WTC11 (cell line): ENCODE measurements at regions not wholly inside any gene's neighbourhood (a gene's known extent, or its start where the extent isn't known, plus 50 kb on each side); places are given as distances from the start of the nearest gene placed in this dataset.

Experiments
- CREM ChIP-seq: sonication (generic); formaldehyde crosslinking; IDR thresholded peaks from 2 replicates; pipeline ENCODE4 v1.8.1; 2022; ENCODE audit warnings: mild to moderate bottlenecking, missing genetic modification reagents, moderate library complexity
- ETV6 ChIP-seq: sonication (generic); formaldehyde crosslinking; IDR thresholded peaks from 2 replicates; pipeline ENCODE4 v1.8.1; 2022; ENCODE audit warnings: mild to moderate bottlenecking, missing genetic modification reagents
- FOXK1 ChIP-seq: sonication (generic); formaldehyde crosslinking; IDR thresholded peaks from 2 replicates; pipeline ENCODE4 v1.8.0; 2022; ENCODE audit warnings: mild to moderate bottlenecking, moderate library complexity, missing genetic modification reagents
- IRF1 ChIP-seq: sonication (generic); formaldehyde crosslinking; IDR thresholded peaks from 2 replicates; pipeline ENCODE4 v1.8.0; 2023; ENCODE audit warnings: missing genetic modification reagents
- KAT7 ChIP-seq: sonication (generic); formaldehyde crosslinking; IDR thresholded peaks from 2 replicates; pipeline ENCODE4 v1.8.1; 2023; ENCODE audit warnings: missing genetic modification reagents, mild to moderate bottlenecking, borderline replicate concordance
- NR2C2 ChIP-seq: sonication (generic); formaldehyde crosslinking; IDR thresholded peaks from 2 replicates; pipeline ENCODE4 v1.8.0; 2022; ENCODE audit warnings: mild to moderate bottlenecking, missing genetic modification reagents
- RELA ChIP-seq: sonication (generic); formaldehyde crosslinking; IDR thresholded peaks from 2 replicates; pipeline ENCODE4 v1.8.1; 2022; ENCODE audit warnings: missing genetic modification reagents, mild to moderate bottlenecking, borderline replicate concordance
- ZNF219 ChIP-seq: sonication (generic); formaldehyde crosslinking; IDR thresholded peaks from 2 replicates; pipeline ENCODE4 v1.8.0; 2023; ENCODE audit warnings: missing genetic modification reagents, mild to moderate bottlenecking, borderline replicate concordance
- ZNF263 ChIP-seq: sonication (generic); formaldehyde crosslinking; IDR thresholded peaks from 2 replicates; pipeline ENCODE4 v1.8.1; 2022; ENCODE audit warnings: low read depth, mild to moderate bottlenecking, moderate library complexity, missing genetic modification reagents
- TF ChIP-seq, protein P1 (sequence below): fragments of 200-600 bp; IDR thresholded peaks from 2 replicates; pipeline ENCODE4 v1.8.0; 2022; ENCODE audit warnings: antibody characterized with exemption
- TF ChIP-seq, protein P2 (sequence below): sonication (generic); formaldehyde crosslinking; conservative IDR thresholded peaks from 2 replicates; pipeline ENCODE4 v1.8.1; 2022; ENCODE audit warnings: mild to moderate bottlenecking, missing genetic modification reagents

GRCh38 chr16:34050787-34051320 is 591.4 kb downstream of the TP53TG3F start:
- TF ChIP-seq, protein P1, sequence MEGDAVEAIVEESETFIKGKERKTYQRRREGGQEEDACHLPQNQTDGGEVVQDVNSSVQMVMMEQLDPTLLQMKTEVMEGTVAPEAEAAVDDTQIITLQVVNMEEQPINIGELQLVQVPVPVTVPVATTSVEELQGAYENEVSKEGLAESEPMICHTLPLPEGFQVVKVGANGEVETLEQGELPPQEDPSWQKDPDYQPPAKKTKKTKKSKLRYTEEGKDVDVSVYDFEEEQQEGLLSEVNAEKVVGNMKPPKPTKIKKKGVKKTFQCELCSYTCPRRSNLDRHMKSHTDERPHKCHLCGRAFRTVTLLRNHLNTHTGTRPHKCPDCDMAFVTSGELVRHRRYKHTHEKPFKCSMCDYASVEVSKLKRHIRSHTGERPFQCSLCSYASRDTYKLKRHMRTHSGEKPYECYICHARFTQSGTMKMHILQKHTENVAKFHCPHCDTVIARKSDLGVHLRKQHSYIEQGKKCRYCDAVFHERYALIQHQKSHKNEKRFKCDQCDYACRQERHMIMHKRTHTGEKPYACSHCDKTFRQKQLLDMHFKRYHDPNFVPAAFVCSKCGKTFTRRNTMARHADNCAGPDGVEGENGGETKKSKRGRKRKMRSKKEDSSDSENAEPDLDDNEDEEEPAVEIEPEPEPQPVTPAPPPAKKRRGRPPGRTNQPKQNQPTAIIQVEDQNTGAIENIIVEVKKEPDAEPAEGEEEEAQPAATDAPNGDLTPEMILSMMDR: no peak
- TF ChIP-seq ZNF263 (no peak), CREM (CRISPR knock-in tag) (no peak), IRF1 (no peak), KAT7 (CRISPR knock-in tag) (no peak), RELA (no peak), ZNF219 (no peak), ETV6 (CRISPR knock-in tag) (no peak), NR2C2 (CRISPR knock-in tag) (no peak), FOXK1 (CRISPR knock-in tag) (no peak)
- TF ChIP-seq, protein P2, sequence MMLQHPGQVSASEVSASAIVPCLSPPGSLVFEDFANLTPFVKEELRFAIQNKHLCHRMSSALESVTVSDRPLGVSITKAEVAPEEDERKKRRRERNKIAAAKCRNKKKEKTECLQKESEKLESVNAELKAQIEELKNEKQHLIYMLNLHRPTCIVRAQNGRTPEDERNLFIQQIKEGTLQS (CRISPR knock-in tag): no peak
